HepG2 (cell line): ENCODE measurements at regions not wholly inside any gene's neighbourhood (a gene's known extent, or its start where the extent isn't known, plus 50 kb on each side); places are given as distances from the start of the nearest gene placed in this dataset.

Experiments
- ATAC-seq: fragments of 200-7000 bp; cut with Tn5 transposase; 3 replicates; pipeline ENCODE4 v1.9.1; 2020; ENCODE audit warnings: mild to moderate bottlenecking, moderate library complexity
- BruUV-seq: library from RNA; stranded (reverse); fragments of 400-500 nt; replicated peaks from 2 replicates; lab custom pipeline; 2021; lab: Mats Ljungman, UMichigan
- CTCF ChIA-PET: fragments of 300-600 bp; formaldehyde crosslinking; extraction: SDS; loops from one replicate; lab custom pipeline; 2021; ENCODE audit warnings: low total read pairs, inconsistent platforms, low intra/inter-chr PET ratio; lab: Yijun Ruan, JAX
- POLR2A ChIA-PET: fragments of 350-600 bp; sonication (Branson Sonifier 250); formaldehyde crosslinking; loops from one replicate; lab custom pipeline; 2020; ENCODE audit warnings: antibody characterized with exemption, inconsistent platforms; lab: Yijun Ruan, JAX
- DNase-seq: peaks from one replicate; pipeline ENCODE4 v3.0.0-alpha.2; 2015; ENCODE audit warnings: low spot score
- FAIRE-seq: peaks from 3 replicates; lab custom pipeline; 2011; peaks lifted over from hg19 to GRCh38; lab: Jason Lieb, UNC
- H2AFZ ChIP-seq: one replicate; pipeline ENCODE4 v1.6.1; 2011; ENCODE audit warnings: low read length, inconsistent platforms
- H3K27ac ChIP-seq: fragments of 300-600 bp; 3 replicates; pipeline ENCODE4 v1.8.0; 2011; ENCODE audit warnings: mixed run types, mild to moderate bottlenecking, mixed read lengths, low read length, inconsistent platforms; ENCODE audit not compliant: insufficient read depth; ENCODE audit errors: extremely low read length
- H3K27me3 ChIP-seq, 2 experiments: fragments of 200-600 bp in 1 of 2; 2 replicates in 1 of 2; 3 replicates in 1 of 2; pipeline versions ENCODE4 v1.6.0 to v1.8.0; 2011; ENCODE audit warnings: low read length in 2 of 2, mild to moderate bottlenecking in 2 of 2, moderate library complexity in 2 of 2, inconsistent platforms in 1 of 2; ENCODE audit not compliant: insufficient read depth in 2 of 2, control insufficient read depth in 1 of 2
- H3K36me3 ChIP-seq, 2 experiments: fragments of 200-600 bp in 1 of 2; replicated peaks in 1 of 2; 2 replicates in 1 of 2; 3 replicates in 1 of 2; pipeline versions ENCODE4 v1.5.1 to v1.8.0; 2011; ENCODE audit warnings: low read length in 2 of 2, inconsistent platforms in 1 of 2; ENCODE audit not compliant: insufficient read depth in 2 of 2, control insufficient read depth in 1 of 2
- H3K4me1 ChIP-seq: 2 replicates; pipeline ENCODE4 v1.5.1; 2012; ENCODE audit warnings: low read length, inconsistent platforms; ENCODE audit not compliant: insufficient read depth
- H3K4me2 ChIP-seq: 2 replicates; pipeline ENCODE4 v1.6.0; 2011; ENCODE audit warnings: low read depth, low read length, inconsistent platforms
- H3K4me3 ChIP-seq, 3 experiments: fragments of 200-600 bp in 1 of 3; sonication (generic), shearing (Covaris generic) in 1 of 3; replicated peaks in 1 of 3; 2 replicates each; pipeline ENCODE4 v1.5.1; 2011 to 2016; ENCODE audit warnings: low read length in 3 of 3, inconsistent platforms in 2 of 3, low read depth in 2 of 3, mild to moderate bottlenecking in 2 of 3, control low read depth in 1 of 3, mixed read lengths in 1 of 3; ENCODE audit not compliant: insufficient read depth in 1 of 3
- H3K79me2 ChIP-seq: one replicate; pipeline ENCODE4 v1.6.1; 2011; ENCODE audit warnings: low read length, inconsistent platforms; ENCODE audit not compliant: insufficient read depth
- H3K9ac ChIP-seq: 2 replicates; pipeline ENCODE4 v1.6.0; 2011; ENCODE audit warnings: mild to moderate bottlenecking, low read depth, low read length, inconsistent platforms; ENCODE audit not compliant: insufficient read depth
- H3K9me3 ChIP-seq: 2 replicates; pipeline ENCODE4 v1.5.1; 2012; ENCODE audit warnings: mild to moderate bottlenecking, low read length
- H4K20me1 ChIP-seq: 2 replicates; pipeline ENCODE4 v1.6.0; 2011; ENCODE audit warnings: inconsistent platforms, mild to moderate bottlenecking, low read length, moderate library complexity; ENCODE audit not compliant: insufficient read depth
- CEBPB ChIP-seq: IDR thresholded peaks from 2 replicates; pipeline ENCODE4 v1.6.1; 2011; ENCODE audit warnings: low read depth, low read length, improper control_type of control experiment, borderline replicate concordance
- CTCF ChIP-seq: sonication (generic); formaldehyde crosslinking; IDR thresholded peaks from 2 replicates; pipeline ENCODE4 v1.5.0; 2020; ENCODE audit warnings: mild to moderate bottlenecking, missing genetic modification reagents, moderate library complexity
- NFE2L1 ChIP-seq: sonication (generic); formaldehyde crosslinking; IDR thresholded peaks from 2 replicates; pipeline ENCODE4 v1.4.0; 2020; ENCODE audit warnings: missing genetic modification reagents, mild to moderate bottlenecking, borderline replicate concordance
- NR1H2 ChIP-seq: sonication (generic); formaldehyde crosslinking; IDR thresholded peaks from 2 replicates; pipeline ENCODE4 v1.8.1; 2022; ENCODE audit warnings: low read depth, missing genetic modification reagents, borderline replicate concordance
- RBM22 ChIP-seq: fragments of 200-400 bp; formaldehyde crosslinking; optimal IDR thresholded peaks from 2 replicates; pipeline ENCODE3; 2017; ENCODE audit warnings: mild to moderate bottlenecking, low read length, moderate library complexity
- SALL2 ChIP-seq: sonication (generic); formaldehyde crosslinking; IDR thresholded peaks from 2 replicates; pipeline ENCODE4 v1.8.1; 2023; ENCODE audit warnings: mild to moderate bottlenecking, missing genetic modification reagents, inconsistent platforms
- ZNF34 ChIP-seq: sonication (generic); formaldehyde crosslinking; IDR thresholded peaks from 2 replicates; pipeline ENCODE4 v1.4.0; 2020; ENCODE audit warnings: mild to moderate bottlenecking, missing genetic modification reagents, borderline replicate concordance
- ZNF691 ChIP-seq: sonication (generic); formaldehyde crosslinking; IDR thresholded peaks from 2 replicates; pipeline ENCODE4 v1.4.0; 2020; ENCODE audit warnings: missing genetic modification reagents, low read depth, mild to moderate bottlenecking, borderline replicate concordance
- ZZZ3 ChIP-seq: sonication (generic); formaldehyde crosslinking; IDR thresholded peaks from 2 replicates; pipeline ENCODE4 v1.4.0; 2020; ENCODE audit warnings: missing genetic modification reagents, mild to moderate bottlenecking, borderline replicate concordance
- WGBS: methylation state at CpG from one replicate; pipeline ENCODE4 v1.1.6; 2017; ENCODE audit warnings: low lambda C conversion rate; 5-methylcytosine and 5-hydroxymethylcytosine counted together
- in situ Hi-C: cut with HindIII; loops from 2 replicates; pipeline ENCODE4 v1.10.0; 2017; ENCODE audit warnings: low pct_unique_long_range_greater_than_20kb; ENCODE audit not compliant: extremely low pct_ligation_motif_present
- intact Hi-C: fragments of 100-400 bp; cut with micrococcal nuclease; formaldehyde crosslinking; loops from one replicate; pipeline ENCODE4 v1.10.0; 2022; ENCODE audit not compliant: unreplicated experiment
- TF ChIP-seq, protein P1 (sequence below): sonication (generic); formaldehyde crosslinking; IDR thresholded peaks from 2 replicates; pipeline ENCODE4 v1.4.0; 2020; ENCODE audit warnings: mild to moderate bottlenecking, missing genetic modification reagents

GRCh38 chr2:144078106-144078505, 441.8 kb downstream of the ZEB2 start:
- Histone ChIP-seq H3K27ac (no peak overlapping the region), H3K4me2 (no peak overlapping the region), H3K9ac (no peak overlapping the region), H3K4me3 (no peak overlapping the region), H3K27me3 (no peaks in the 10 kb centered on the region), H3K79me2 (no peaks in the 10 kb centered on the region), H4K20me1 (no peaks in the 10 kb centered on the region), H2AFZ (no peak overlapping the region), H3K9me3 (no peaks in the 10 kb centered on the region), H3K4me1 (no peaks in the 10 kb centered on the region), H3K36me3 (no peaks in the 10 kb centered on the region)
- no TSS peak for BruUV-seq
- DNase-seq = no peak
- ATAC-seq = no peak
- in situ Hi-C loops (no loop called here), intact Hi-C loops (no loop called here)
- CTCF ChIA-PET = no interaction called here
- FAIRE-seq = no peak
- POLR2A ChIA-PET = no interaction called here
- TF ChIP-seq ZNF34 (CRISPR knock-in tag) = no peak
- no peak for TF ChIP-seq NFE2L1 (CRISPR knock-in tag)
- no peak for TF ChIP-seq CTCF (CRISPR knock-in tag)
- TF ChIP-seq NR1H2 = no peak
- no peak for TF ChIP-seq ZNF691 (CRISPR knock-in tag)

GRCh38 chr2:144074450-144074849, 445.5 kb downstream of the ZEB2 start:
- ATAC-seq (no peak), DNase-seq (no peak), FAIRE-seq (no peak)
- H3K4me1 ChIP-seq = no peaks in the 10 kb centered on the region
- no peak overlapping the region for H3K4me3 ChIP-seq
- CTCF ChIA-PET = no interaction called here
- no peak for TF ChIP-seq RBM22
- TF ChIP-seq SALL2 (CRISPR knock-in tag) = no peak
- TF ChIP-seq, protein P1, sequence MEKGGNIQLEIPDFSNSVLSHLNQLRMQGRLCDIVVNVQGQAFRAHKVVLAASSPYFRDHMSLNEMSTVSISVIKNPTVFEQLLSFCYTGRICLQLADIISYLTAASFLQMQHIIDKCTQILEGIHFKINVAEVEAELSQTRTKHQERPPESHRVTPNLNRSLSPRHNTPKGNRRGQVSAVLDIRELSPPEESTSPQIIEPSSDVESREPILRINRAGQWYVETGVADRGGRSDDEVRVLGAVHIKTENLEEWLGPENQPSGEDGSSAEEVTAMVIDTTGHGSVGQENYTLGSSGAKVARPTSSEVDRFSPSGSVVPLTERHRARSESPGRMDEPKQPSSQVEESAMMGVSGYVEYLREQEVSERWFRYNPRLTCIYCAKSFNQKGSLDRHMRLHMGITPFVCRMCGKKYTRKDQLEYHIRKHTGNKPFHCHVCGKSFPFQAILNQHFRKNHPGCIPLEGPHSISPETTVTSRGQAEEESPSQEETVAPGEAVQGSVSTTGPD = no peak
- TF ChIP-seq ZZZ3 (CRISPR knock-in tag) = no peak
- peak; percentile 35; the same call in 1 of the 2 replicates for TF ChIP-seq CEBPB
- in situ Hi-C loops = no loop called here
- no peak overlapping the region for H3K9ac ChIP-seq
- POLR2A ChIA-PET = no interaction called here
- H3K36me3 ChIP-seq = no peaks in the 10 kb centered on the region
- no peak overlapping the region for H3K4me2 ChIP-seq
- intact Hi-C loops = no loop called here
- WGBS = 58% methylated on average over 3 of the region's 3 CpGs
- no peaks in the 10 kb centered on the region for H3K9me3 ChIP-seq
- no TSS peak for BruUV-seq
- no peak overlapping the region for H3K27ac ChIP-seq
- no peaks in the 10 kb centered on the region for H4K20me1 ChIP-seq
- H2AFZ ChIP-seq = no peak overlapping the region
- no peaks in the 10 kb centered on the region for H3K79me2 ChIP-seq
- no peaks in the 10 kb centered on the region for H3K27me3 ChIP-seq
